Stomach (tissue), 8 donors: ENCODE measurements at regions not wholly inside any gene's neighbourhood (a gene's known extent, or its start where the extent isn't known, plus 50 kb on each side); places are given as distances from the start of the nearest gene placed in this dataset.

Experiments
- DNase-seq, 2 donors: peaks; one replicate each; pipeline versions ENCODE4 v3.0.0 to v3.0.0-alpha.2; 2013 to 2019
- H3K27ac ChIP-seq, 5 donors: fragments of 200-600 bp in 4 of 5; sonication (generic) in 4 of 5; one replicate each; pipeline ENCODE4 v1.5.1; 2013 to 2019; ENCODE audit warnings: mild to moderate bottlenecking in 1 of 5, moderate library complexity in 1 of 5
- H3K27me3 ChIP-seq, 3 donors: fragments of 200-600 bp; sonication (generic); one replicate each; pipeline ENCODE4 v1.5.1; 2017 to 2019; ENCODE audit warnings: mixed run types in 1 of 3
- H3K36me3 ChIP-seq, 4 donors: fragments of 200-600 bp; sonication (generic); 1 replicate in 3 of 4; 2 replicates in 1 of 4; pipeline ENCODE4 v1.5.1; 2016 to 2019
- H3K4me1 ChIP-seq, 4 donors: fragments of 200-600 bp; sonication (generic); one replicate each; pipeline ENCODE4 v1.5.1; 2016 to 2019
- H3K4me3 ChIP-seq, 4 donors: fragments of 200-600 bp; sonication (generic) in 3 of 4; one replicate each; pipeline ENCODE4 v1.5.1; 2016 to 2019; ENCODE audit warnings: mild to moderate bottlenecking in 1 of 4
- H3K9me3 ChIP-seq, 4 donors: fragments of 200-600 bp; sonication (generic); one replicate each; pipeline ENCODE4 v1.5.1; 2016 to 2019
- EP300 ChIP-seq: sonication (generic); formaldehyde crosslinking; IDR thresholded peaks from one replicate; pipeline ENCODE4 v1.6.1; 2017; ENCODE audit warnings: antibody characterized with exemption
- POLR2A ChIP-seq, 4 donors: fragments of 450-650 bp; IDR thresholded peaks; one replicate each; pipeline ENCODE4 v1.6.1; 2016; ENCODE audit warnings: antibody characterized with exemption in 4 of 4, control low read depth in 2 of 4, mild to moderate bottlenecking in 1 of 4, moderate library complexity in 1 of 4
- POLR2AphosphoS5 ChIP-seq, 3 donors: sonication (generic); formaldehyde crosslinking; IDR thresholded peaks; one replicate each; pipeline ENCODE4 v1.6.1; 2016; ENCODE audit warnings: antibody characterized with exemption in 3 of 3
- WGBS, 5 donors: extraction: QIAGEN DNeasy Blood & Tissue Kit in 3 of 5; methylation state at CpG; one replicate each; pipeline versions ENCODE4 v1.1.5 to v1.1.7; 2013 to 2018; 5-methylcytosine and 5-hydroxymethylcytosine counted together
- intact Hi-C: fragments of 100-400 bp; cut with DNase I; formaldehyde crosslinking; loops from one replicate; pipeline ENCODE4 v1.15.1; 2023; ENCODE audit warnings: low total_unique reads
- small RNA-seq, 4 donors: library from RNA; depleted of rRNA; stranded (forward); fragments of <200 nt; gene quantifications; one replicate each; pipeline ENCODE3, GENCODE V24; 2016
- TF ChIP-seq, protein P1 (sequence below), 7 experiments: fragments of 450-650 bp in 4 of 7; fragments of 200-600 bp in 3 of 7; sonication (generic) in 3 of 7; IDR thresholded peaks; one replicate each; pipeline ENCODE4 v1.5.1; 2016 to 2019; ENCODE audit warnings: antibody characterized with exemption in 7 of 7, control low read depth in 2 of 7, mild to moderate bottlenecking in 1 of 7
- donor health status: healthy with polysubstance abuse.
- donor health status: Bipolar disorder and iron deficiency.
- donor health status: healthy.

GRCh38 chr5:20044460-20044859 is 56.5 kb upstream of the CDH18 start:
- Histone ChIP-seq H3K9me3 (peaks cover 0 to under 1% (median under 1%) of the 10 kb centered on the region in 4 donors), H3K27ac (no peak overlapping the region), H3K27me3 (no peaks in the 10 kb centered on the region), H3K4me3 (no peak overlapping the region), H3K4me1 (no peaks in the 10 kb centered on the region), H3K36me3 (no peaks in the 10 kb centered on the region)
- no peak for TF ChIP-seq EP300
- no peak for TF ChIP-seq POLR2AphosphoS5 (IDR thresholded peaks at IDR 0.05)
- TF ChIP-seq POLR2A (IDR thresholded peaks at IDR 0.05): no peak
- TF ChIP-seq, protein P1, sequence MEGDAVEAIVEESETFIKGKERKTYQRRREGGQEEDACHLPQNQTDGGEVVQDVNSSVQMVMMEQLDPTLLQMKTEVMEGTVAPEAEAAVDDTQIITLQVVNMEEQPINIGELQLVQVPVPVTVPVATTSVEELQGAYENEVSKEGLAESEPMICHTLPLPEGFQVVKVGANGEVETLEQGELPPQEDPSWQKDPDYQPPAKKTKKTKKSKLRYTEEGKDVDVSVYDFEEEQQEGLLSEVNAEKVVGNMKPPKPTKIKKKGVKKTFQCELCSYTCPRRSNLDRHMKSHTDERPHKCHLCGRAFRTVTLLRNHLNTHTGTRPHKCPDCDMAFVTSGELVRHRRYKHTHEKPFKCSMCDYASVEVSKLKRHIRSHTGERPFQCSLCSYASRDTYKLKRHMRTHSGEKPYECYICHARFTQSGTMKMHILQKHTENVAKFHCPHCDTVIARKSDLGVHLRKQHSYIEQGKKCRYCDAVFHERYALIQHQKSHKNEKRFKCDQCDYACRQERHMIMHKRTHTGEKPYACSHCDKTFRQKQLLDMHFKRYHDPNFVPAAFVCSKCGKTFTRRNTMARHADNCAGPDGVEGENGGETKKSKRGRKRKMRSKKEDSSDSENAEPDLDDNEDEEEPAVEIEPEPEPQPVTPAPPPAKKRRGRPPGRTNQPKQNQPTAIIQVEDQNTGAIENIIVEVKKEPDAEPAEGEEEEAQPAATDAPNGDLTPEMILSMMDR (IDR thresholded peaks at IDR 0.05): no peak
- intact Hi-C loops: no loop called here
- DNase-seq: no peak

GRCh38 chr5:20041326-20042274 is 53.6 kb upstream of the CDH18 start:
- no peak for TF ChIP-seq POLR2A (IDR thresholded peaks at IDR 0.05)
- TF ChIP-seq, protein P1 (IDR thresholded peaks at IDR 0.05): no peak
- no peak for TF ChIP-seq EP300
- no peak for TF ChIP-seq POLR2AphosphoS5 (IDR thresholded peaks at IDR 0.05)
- Histone ChIP-seq H3K27me3 (no peaks in the 10 kb centered on the region), H3K4me1 (no peaks in the 10 kb centered on the region), H3K36me3 (no peaks in the 10 kb centered on the region), H3K27ac (no peak overlapping the region), H3K4me3 (no peak overlapping the region), H3K9me3 (peaks cover 0 to 11% (median 2%) of the 10 kb centered on the region in 4 donors)
- 32 to 39% (median 37%) methylated on average over 6 of the region's 6 CpGs for WGBS, 5 donors
- intact Hi-C loops: no loop called here
- DNase-seq: no peak

- no peaks in the 10 kb centered on the region for H3K4me1 ChIP-seq
- 79 to 86% (median 83%) methylated on average over 4 of the region's 4 CpGs for WGBS, 5 donors
Observed at GRCh38 chr5:20040901-20041300, 52.9 kb upstream of the CDH18 start.

More at GRCh38 chr5:20040901-20041300, 52.9 kb upstream of the CDH18 start:
- Histone ChIP-seq H3K9me3 (peaks cover 0 to 11% (median 4%) of the 10 kb centered on the region in 4 donors), H3K4me3 (no peak overlapping the region), H3K27me3 (no peaks in the 10 kb centered on the region), H3K27ac (no peak overlapping the region), H3K36me3 (no peaks in the 10 kb centered on the region)
- no peak for TF ChIP-seq EP300
- TF ChIP-seq, protein P1 (IDR thresholded peaks at IDR 0.05): no peak
- no peak for TF ChIP-seq POLR2A (IDR thresholded peaks at IDR 0.05)
- no peak for TF ChIP-seq POLR2AphosphoS5 (IDR thresholded peaks at IDR 0.05)
- intact Hi-C loops: no loop called here
- no peak for DNase-seq

Small RNA genes in the stretch of these regions (small RNA-seq; reads per million reads assigned to genes)
- 0 reads per million in 4 donors for gene AC093303.1
